A549 (cell line): ENCODE measurements at regions not wholly inside any gene's neighbourhood (a gene's known extent, or its start where the extent isn't known, plus 50 kb on each side); places are given as distances from the start of the nearest gene placed in this dataset.

Experiments
- EP300 ChIP-seq, 2 experiments: fragments of >200 bp; sonication (Bioruptor Twin); formaldehyde crosslinking; IDR thresholded peaks; 2 replicates in 1 of 2; 3 replicates in 1 of 2; pipeline ENCODE4 v1.6.1; 2016 to 2017
- MYC ChIP-seq: IDR thresholded peaks from 2 replicates; pipeline ENCODE4 v1.6.1; 2012; ENCODE audit warnings: mild to moderate bottlenecking, inconsistent platforms, low read length, improper control_type of control experiment, borderline replicate concordance
- TF ChIP-seq, protein P1 (sequence below): fragments of >200 bp; sonication (Bioruptor Twin); formaldehyde crosslinking; IDR thresholded peaks from 3 replicates; pipeline ENCODE4 v1.5.1; 2016

DNA sequence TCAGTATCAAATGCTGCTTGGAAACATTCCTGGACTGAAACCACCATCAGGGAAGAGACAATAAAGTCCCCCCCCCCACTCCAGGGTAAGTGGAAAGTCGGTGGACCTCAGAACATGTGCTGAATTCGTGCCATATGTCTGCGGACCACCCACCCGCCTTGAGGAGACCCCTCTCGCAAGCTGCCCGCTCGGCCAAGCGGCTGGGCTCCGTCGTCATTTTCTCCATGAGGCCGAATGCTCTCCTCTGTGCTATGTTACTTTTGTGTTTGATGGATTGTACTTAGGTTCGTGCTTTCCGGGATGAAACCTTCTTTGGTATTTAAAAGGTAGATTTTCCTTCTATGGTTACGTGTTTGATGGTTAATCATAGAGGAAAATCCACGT lies 136.2 kb upstream of the RTL1 start:
- no peak for TF ChIP-seq EP300 (IDR thresholded peaks at IDR 0.05)
- TF ChIP-seq, protein P1, sequence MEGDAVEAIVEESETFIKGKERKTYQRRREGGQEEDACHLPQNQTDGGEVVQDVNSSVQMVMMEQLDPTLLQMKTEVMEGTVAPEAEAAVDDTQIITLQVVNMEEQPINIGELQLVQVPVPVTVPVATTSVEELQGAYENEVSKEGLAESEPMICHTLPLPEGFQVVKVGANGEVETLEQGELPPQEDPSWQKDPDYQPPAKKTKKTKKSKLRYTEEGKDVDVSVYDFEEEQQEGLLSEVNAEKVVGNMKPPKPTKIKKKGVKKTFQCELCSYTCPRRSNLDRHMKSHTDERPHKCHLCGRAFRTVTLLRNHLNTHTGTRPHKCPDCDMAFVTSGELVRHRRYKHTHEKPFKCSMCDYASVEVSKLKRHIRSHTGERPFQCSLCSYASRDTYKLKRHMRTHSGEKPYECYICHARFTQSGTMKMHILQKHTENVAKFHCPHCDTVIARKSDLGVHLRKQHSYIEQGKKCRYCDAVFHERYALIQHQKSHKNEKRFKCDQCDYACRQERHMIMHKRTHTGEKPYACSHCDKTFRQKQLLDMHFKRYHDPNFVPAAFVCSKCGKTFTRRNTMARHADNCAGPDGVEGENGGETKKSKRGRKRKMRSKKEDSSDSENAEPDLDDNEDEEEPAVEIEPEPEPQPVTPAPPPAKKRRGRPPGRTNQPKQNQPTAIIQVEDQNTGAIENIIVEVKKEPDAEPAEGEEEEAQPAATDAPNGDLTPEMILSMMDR, result no peak
- no peak for TF ChIP-seq MYC
